Stimulated activated naive B cell treated with anti-CD40 and anti-IgM and Interleukin-4, amounts not matched to agents 10 μg/mL and 1 μg/mL and 100 μg/mL, for 72 hours (primary cell): ENCODE measurements at regions not wholly inside any gene's neighbourhood (a gene's known extent, or its start where the extent isn't known, plus 50 kb on each side); places are given as distances from the start of the nearest gene placed in this dataset.

Source experiments
- ATAC-seq, 2 donors: fragments of 150-1000 bp; cut with Tn5 transposase; replicated peaks; 2 replicates each; pipeline ENCODE4 v1.10.0; 2021; ENCODE audit warnings: moderate library complexity in 1 of 2
- DNase-seq: peaks from one replicate; pipeline ENCODE4 v3.0.0; 2021
- H3K27ac Mint-ChIP-seq: one replicate; pipeline ENCODE4 v1.8.0; 2022; ENCODE audit warnings: mild to moderate bottlenecking, mixed read lengths
- H3K27me3 Mint-ChIP-seq, 2 donors: one replicate each; pipeline ENCODE4 v1.8.0; 2022; ENCODE audit warnings: mixed read lengths in 2 of 2
- H3K36me3 Mint-ChIP-seq, 2 donors: one replicate each; pipeline ENCODE4 v1.8.0; 2022; ENCODE audit warnings: mixed read lengths in 2 of 2, mild to moderate bottlenecking in 1 of 2
- H3K4me1 Mint-ChIP-seq, 2 donors: one replicate each; pipeline ENCODE4 v1.8.0; 2022; ENCODE audit warnings: mixed read lengths in 2 of 2, mild to moderate bottlenecking in 1 of 2
- H3K4me3 Mint-ChIP-seq, 2 donors: one replicate each; pipeline ENCODE4 v1.8.0; 2022; ENCODE audit warnings: mild to moderate bottlenecking in 2 of 2, mixed read lengths in 2 of 2, moderate library complexity in 1 of 2
- H3K9me3 Mint-ChIP-seq, 2 donors: one replicate each; pipeline ENCODE4 v1.8.0; 2022; ENCODE audit warnings: mixed read lengths in 2 of 2, mild to moderate bottlenecking in 1 of 2

DNA sequence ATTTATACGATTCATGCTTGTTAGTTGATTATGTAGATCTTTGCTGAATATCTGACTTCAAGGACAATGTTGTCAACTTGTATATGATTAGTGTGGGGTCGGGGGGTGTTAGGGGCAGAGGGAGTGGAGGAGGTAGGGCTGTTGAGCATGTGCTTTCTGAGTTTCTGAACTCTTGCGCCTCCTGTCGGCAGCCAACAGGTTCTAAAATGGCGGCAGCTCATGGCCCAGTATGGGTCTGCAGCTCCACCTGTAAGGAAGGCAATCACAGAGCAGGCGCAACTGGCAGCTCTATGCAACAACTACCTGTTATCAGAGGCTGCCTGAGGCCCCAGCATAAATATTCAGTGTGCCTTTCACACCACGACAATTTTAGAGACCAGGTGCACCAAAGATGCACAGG is 205.8 kb upstream of the PLXNA2 start:
- H3K27ac Mint-ChIP-seq: no peak overlapping the region
- no peak for ATAC-seq
- H3K9me3 Mint-ChIP-seq: peaks cover 0 to 2% of the 10 kb centered on the region in 2 donors
- H3K4me1 Mint-ChIP-seq: no peaks in the 10 kb centered on the region
- no peak for DNase-seq
- H3K27me3 Mint-ChIP-seq: peaks cover 0 to 4% of the 10 kb centered on the region in 2 donors
- no peaks in the 10 kb centered on the region for H3K36me3 Mint-ChIP-seq
- no peak overlapping the region for H3K4me3 Mint-ChIP-seq

GRCh38 chr1:208450958-208451357 is 206.8 kb upstream of the PLXNA2 start:
- no peak overlapping the region for H3K4me3 Mint-ChIP-seq
- peaks cover 0 to 4% of the 10 kb centered on the region in 2 donors for H3K27me3 Mint-ChIP-seq
- H3K27ac Mint-ChIP-seq: no peak overlapping the region
- no peak for DNase-seq
- no peaks in the 10 kb centered on the region for H3K36me3 Mint-ChIP-seq
- H3K9me3 Mint-ChIP-seq: peaks cover 0 to 2% of the 10 kb centered on the region in 2 donors
- ATAC-seq: no peak
- no peaks in the 10 kb centered on the region for H3K4me1 Mint-ChIP-seq

DNA sequence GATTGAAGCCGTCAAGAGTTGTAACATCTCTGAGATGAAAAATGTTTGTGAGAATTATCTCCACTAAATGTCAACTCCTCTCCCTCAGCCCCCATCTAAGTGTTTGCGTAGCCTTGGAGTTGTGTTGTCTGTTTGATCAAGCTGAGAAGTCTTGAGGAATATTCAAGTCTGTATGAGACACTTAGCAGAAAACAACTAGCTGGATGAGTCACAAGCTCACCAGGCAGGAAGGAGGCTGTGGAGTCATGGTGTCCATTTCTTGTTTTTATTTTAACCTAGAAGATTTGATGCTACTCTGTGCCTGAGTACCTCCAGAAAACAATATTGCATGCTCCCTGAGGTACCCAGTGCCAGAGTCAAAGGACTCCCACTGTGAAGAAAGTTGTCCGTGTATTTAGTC is 211.6 kb upstream of the PLXNA2 start:
- no peaks in the 10 kb centered on the region for H3K36me3 Mint-ChIP-seq
- H3K27ac Mint-ChIP-seq: no peak overlapping the region
- H3K27me3 Mint-ChIP-seq: peaks cover 0 to 3% of the 10 kb centered on the region in 2 donors
- H3K4me1 Mint-ChIP-seq: no peaks in the 10 kb centered on the region
- H3K4me3 Mint-ChIP-seq: no peak overlapping the region
- peaks cover 6 to 9% of the 10 kb centered on the region in 2 donors for H3K9me3 Mint-ChIP-seq
- DNase-seq: no peak
- ATAC-seq: no peak

DNA sequence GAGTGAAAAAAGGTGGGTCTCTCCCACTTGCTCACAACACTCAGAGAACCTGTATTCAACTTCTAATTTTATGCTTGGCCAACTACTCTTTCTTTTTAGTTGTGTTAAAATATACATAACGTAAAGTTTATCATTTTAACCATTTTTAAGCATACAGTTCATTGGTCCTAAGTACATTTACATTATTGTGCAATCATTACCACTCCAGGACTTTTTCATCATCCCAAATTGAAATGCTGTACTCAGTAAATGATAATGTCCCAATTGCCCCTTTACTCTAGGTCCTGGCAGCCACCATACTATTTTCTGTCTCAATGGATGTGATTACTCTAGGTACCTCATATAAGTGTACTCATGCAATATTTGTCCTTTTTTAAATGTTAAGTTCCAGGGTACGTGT is 212.3 kb upstream of the PLXNA2 start:
- H3K4me1 Mint-ChIP-seq: no peaks in the 10 kb centered on the region
- ATAC-seq (no peak), DNase-seq (no peak)
- H3K36me3 Mint-ChIP-seq: no peaks in the 10 kb centered on the region
- peaks cover 6 to 9% of the 10 kb centered on the region in 2 donors for H3K9me3 Mint-ChIP-seq
- no peak overlapping the region for H3K27ac Mint-ChIP-seq
- H3K27me3 Mint-ChIP-seq: no peaks in the 10 kb centered on the region
- no peak overlapping the region for H3K4me3 Mint-ChIP-seq

DNA sequence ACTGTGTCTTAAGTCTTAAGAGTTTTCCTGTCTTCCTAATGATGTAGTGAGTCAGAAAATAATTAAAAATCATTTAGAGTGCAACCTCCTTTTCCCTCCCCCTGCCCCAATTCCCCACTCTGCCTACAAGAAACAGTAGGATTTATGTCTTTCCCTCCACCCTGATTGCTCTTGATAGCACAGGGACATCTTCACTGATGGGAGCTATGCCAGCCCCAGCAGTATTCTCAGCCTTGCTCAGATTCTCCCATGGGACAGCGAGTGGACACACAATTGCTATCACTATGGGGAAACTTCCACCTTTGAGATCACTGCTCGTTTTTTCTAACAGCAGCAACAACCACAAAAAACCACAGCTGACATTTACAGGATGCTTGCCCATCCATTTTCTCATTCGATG is 216.6 kb upstream of the PLXNA2 start:
- no peak for ATAC-seq
- no peak overlapping the region for H3K27ac Mint-ChIP-seq
- no peaks in the 10 kb centered on the region for H3K4me1 Mint-ChIP-seq

GRCh38 chr1:208461680-208462079 is 217.5 kb upstream of the PLXNA2 start:
- H3K4me3 Mint-ChIP-seq: no peak overlapping the region

More for the DNA sequence above, 216.6 kb upstream of the PLXNA2 start:
- Mint-ChIP-seq H3K9me3 (peaks cover 6 to 9% of the 10 kb centered on the region in 2 donors), H3K4me3 (no peak overlapping the region), H3K36me3 (no peaks in the 10 kb centered on the region), H3K27me3 (no peaks in the 10 kb centered on the region)
- no peak for DNase-seq

GRCh38 chr1:208462761-208463160 is 218.6 kb upstream of the PLXNA2 start:
- H3K9me3 Mint-ChIP-seq: no peaks in the 10 kb centered on the region
- ATAC-seq: no peak
- DNase-seq: no peak
- no peak overlapping the region for H3K4me3 Mint-ChIP-seq
- H3K36me3 Mint-ChIP-seq: no peaks in the 10 kb centered on the region
- H3K27me3 Mint-ChIP-seq: no peaks in the 10 kb centered on the region
- H3K27ac Mint-ChIP-seq: no peak overlapping the region
- H3K4me1 Mint-ChIP-seq: no peaks in the 10 kb centered on the region

More at GRCh38 chr1:208461680-208462079, 217.5 kb upstream of the PLXNA2 start:
- no peaks in the 10 kb centered on the region for H3K27me3 Mint-ChIP-seq
- ATAC-seq (no peak), DNase-seq (no peak)
- no peaks in the 10 kb centered on the region for H3K36me3 Mint-ChIP-seq
- peaks cover 6 to 9% of the 10 kb centered on the region in 2 donors for H3K9me3 Mint-ChIP-seq
- H3K4me1 Mint-ChIP-seq: no peaks in the 10 kb centered on the region
- H3K27ac Mint-ChIP-seq: no peak overlapping the region

- Mint-ChIP-seq H3K27me3 (no peaks in the 10 kb centered on the region), H3K36me3 (no peaks in the 10 kb centered on the region), H3K4me3 (no peak overlapping the region), H3K4me1 (no peaks in the 10 kb centered on the region), H3K9me3 (no peaks in the 10 kb centered on the region), H3K27ac (no peak overlapping the region)
- DNase-seq: no peak
- ATAC-seq: no peak
Observed at GRCh38 chr1:208465266-208465665, 221.1 kb upstream of the PLXNA2 start.

DNA sequence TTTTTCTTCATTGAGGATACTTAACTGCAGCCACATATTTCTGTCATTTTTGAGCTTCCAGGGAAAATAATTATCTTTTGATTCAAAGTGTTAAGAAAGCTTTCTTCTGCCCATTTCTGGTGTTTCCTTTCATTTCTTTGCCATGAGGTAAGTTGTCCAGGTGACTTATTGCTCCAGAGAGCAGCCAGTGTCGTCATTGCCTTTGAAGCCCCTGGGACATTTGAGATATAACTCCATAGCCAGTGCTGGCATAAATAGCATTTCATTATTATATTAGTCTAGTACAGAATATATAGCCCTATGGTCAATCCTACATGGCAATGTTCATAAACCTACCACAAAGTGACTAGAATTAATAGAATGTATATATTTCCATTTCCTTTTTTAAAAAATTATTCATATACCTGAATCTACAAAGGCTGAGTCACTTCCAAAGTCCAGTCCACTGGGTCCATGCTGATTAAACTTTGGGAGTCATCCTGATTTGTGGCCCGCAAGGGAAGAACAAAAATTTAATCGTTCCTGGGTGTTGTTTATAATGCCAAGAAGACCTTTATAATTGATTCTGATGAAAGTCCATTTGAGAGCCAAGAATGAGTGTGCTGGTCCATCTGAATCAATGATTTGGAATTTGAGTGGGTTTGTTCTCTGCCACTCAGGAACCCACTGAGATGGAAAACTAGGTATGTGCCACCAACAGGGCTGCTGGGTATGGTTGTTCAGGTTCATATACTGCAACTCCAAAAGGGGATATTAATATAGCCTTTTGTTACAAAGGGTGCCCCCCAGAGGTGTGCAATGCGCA is 221.8 kb upstream of the PLXNA2 start:
- no peaks in the 10 kb centered on the region for H3K9me3 Mint-ChIP-seq
- H3K4me1 Mint-ChIP-seq: no peaks in the 10 kb centered on the region
- no peak overlapping the region for H3K27ac Mint-ChIP-seq
- H3K27me3 Mint-ChIP-seq: no peaks in the 10 kb centered on the region
- H3K4me3 Mint-ChIP-seq: no peak overlapping the region
- H3K36me3 Mint-ChIP-seq: no peaks in the 10 kb centered on the region
- no peak for ATAC-seq
- DNase-seq: no peak

GRCh38 chr1:208467151-208467780 is 223.1 kb upstream of the PLXNA2 start:
- H3K4me1 Mint-ChIP-seq: no peaks in the 10 kb centered on the region
- H3K27me3 Mint-ChIP-seq: no peaks in the 10 kb centered on the region
- no peak overlapping the region for H3K27ac Mint-ChIP-seq
- ATAC-seq: no peak
- no peaks in the 10 kb centered on the region for H3K9me3 Mint-ChIP-seq
- H3K4me3 Mint-ChIP-seq: no peak overlapping the region
- DNase-seq: no peak
- H3K36me3 Mint-ChIP-seq: no peaks in the 10 kb centered on the region

DNA sequence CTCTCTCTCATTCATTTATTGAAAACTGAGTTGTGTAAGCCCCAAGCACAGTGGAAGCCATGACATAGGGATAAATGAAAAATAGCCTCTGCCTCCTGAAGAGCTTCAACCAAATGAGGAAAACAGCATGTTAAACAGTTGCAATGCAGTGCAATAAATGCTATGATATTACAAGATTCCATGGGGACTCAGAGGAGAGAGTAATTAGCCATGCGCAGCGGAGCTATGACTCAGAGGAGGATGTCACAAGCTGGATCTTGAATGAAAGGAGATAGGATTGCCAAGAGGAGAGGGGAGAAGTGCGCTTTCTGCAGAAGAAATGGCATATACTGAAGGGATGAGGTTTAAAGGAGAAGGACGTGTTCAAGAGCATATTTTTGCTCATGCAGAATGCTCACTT is 231.3 kb upstream of the PLXNA2 start:
- Mint-ChIP-seq H3K4me1 (no peaks in the 10 kb centered on the region), H3K27ac (no peak overlapping the region), H3K27me3 (peaks cover 0 to 10% of the 10 kb centered on the region in 2 donors), H3K4me3 (no peak overlapping the region), H3K9me3 (no peaks in the 10 kb centered on the region), H3K36me3 (no peaks in the 10 kb centered on the region)
- no peak for ATAC-seq
- no peak for DNase-seq

DNA sequence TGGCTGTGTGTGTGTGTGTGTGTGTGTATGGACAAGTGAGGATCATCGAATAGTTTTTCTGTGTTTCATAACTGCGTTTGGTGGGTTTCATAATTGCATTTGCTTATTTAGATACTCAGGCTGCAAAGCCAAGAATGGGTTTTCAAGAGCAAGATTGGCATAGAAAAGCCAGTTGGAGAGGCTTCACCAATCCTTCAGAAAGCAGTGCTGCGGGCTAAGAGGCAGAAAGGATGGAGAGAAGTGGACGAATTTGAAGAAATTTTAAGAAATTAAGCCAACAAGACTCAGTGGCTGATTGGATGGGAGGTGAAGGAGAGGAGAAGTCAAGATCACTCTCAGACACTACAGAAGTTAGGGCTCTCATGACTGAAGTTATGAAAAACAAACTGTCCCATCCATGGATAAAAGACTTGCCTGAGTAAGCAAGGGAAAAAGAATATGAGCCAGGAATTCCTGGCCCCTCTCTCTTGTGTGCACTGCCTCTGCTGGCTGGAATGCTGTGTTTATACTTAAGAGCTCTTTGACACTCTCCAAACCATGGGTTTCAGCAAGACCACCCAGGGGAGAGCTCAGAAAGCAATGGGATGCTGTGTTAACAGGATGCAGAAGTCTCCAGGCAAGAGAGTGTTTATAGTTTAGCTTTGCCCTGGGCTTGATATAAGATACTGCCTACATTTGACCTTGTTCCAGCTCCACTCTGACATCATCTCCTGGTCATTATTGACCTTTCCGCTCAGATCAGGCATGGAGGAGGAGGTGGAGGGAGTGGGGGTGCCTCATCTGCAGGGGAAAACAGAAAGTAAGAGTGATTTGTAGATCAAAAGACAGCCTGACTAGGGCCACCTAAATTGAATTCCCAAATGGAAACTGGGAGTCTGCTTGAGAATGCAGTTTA is 232.0 kb upstream of the PLXNA2 start:
- Mint-ChIP-seq H3K27me3 (peaks cover 0 to 10% of the 10 kb centered on the region in 2 donors), H3K36me3 (no peaks in the 10 kb centered on the region), H3K27ac (no peak overlapping the region), H3K4me3 (no peak overlapping the region), H3K4me1 (no peaks in the 10 kb centered on the region), H3K9me3 (no peaks in the 10 kb centered on the region)
- DNase-seq (no peak), ATAC-seq (no peak)

GRCh38 chr1:208476846-208477170 is 232.6 kb upstream of the PLXNA2 start:
- H3K27ac Mint-ChIP-seq: no peak overlapping the region
- H3K4me3 Mint-ChIP-seq: no peak overlapping the region
- no peaks in the 10 kb centered on the region for H3K36me3 Mint-ChIP-seq
- no peaks in the 10 kb centered on the region for H3K4me1 Mint-ChIP-seq
- no peaks in the 10 kb centered on the region for H3K9me3 Mint-ChIP-seq
- no peak for ATAC-seq
- peaks cover 0 to 10% of the 10 kb centered on the region in 2 donors for H3K27me3 Mint-ChIP-seq
- DNase-seq: no peak

DNA sequence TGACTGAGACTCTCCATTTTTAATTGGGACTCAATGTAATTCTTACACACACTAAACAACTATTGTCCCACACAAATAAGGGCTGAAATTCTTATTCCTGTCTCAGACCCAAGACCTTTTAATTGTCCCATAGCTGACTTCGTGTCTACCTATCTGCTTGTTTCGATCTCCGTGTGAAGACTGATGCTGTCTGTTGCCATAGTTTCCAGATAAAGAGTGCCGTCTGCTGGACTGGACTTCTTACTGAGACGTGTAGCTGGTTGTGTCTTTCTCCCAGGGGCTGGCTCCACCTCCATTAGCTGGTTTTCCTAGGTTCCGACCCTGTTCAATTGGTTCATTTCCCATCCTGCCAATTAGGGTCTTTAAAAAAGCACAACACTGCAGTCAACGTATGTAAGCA is 235.3 kb upstream of the PLXNA2 start:
- ATAC-seq (no peak), DNase-seq (no peak)
- H3K4me1 Mint-ChIP-seq: no peaks in the 10 kb centered on the region
- no peak overlapping the region for H3K4me3 Mint-ChIP-seq
- H3K27ac Mint-ChIP-seq: no peak overlapping the region
- no peaks in the 10 kb centered on the region for H3K36me3 Mint-ChIP-seq
- H3K27me3 Mint-ChIP-seq: peaks cover 0 to 10% of the 10 kb centered on the region in 2 donors
- no peaks in the 10 kb centered on the region for H3K9me3 Mint-ChIP-seq
